HS-5 (cell line): ENCODE measurements at regions not wholly inside any gene's neighbourhood (a gene's known extent, or its start where the extent isn't known, plus 50 kb on each side); places are given as distances from the start of the nearest gene placed in this dataset.
"Not testable (repeated sequence)": the region's sequence is repeated elsewhere in the genome, so short reads cannot be mapped to it uniquely, and the experiment has no call there.

ENCODE experiments used
- DNase-seq: peaks from one replicate; pipeline ENCODE4 v3.0.0-alpha.2; 2012; ENCODE audit warnings: low read depth

- no peak for DNase-seq
Observed at GRCh38 chr2:122651236-122651635, 895.8 kb downstream of the TSN start.

- no peak for DNase-seq
Observed at GRCh38 chr2:122651780-122652179, 896.3 kb downstream of the TSN start.

- DNase-seq = no peak
Observed at GRCh38 chr2:122652670-122653069, 897.2 kb downstream of the TSN start.

- DNase-seq = no peak
Observed at GRCh38 chr2:122656403-122656802, 901.0 kb downstream of the TSN start.

GRCh38 chr2:122660786-122661634, 905.6 kb downstream of the TSN start:
- DNase-seq = no peak

GRCh38 chr2:122663620-122664019, 908.2 kb downstream of the TSN start:
- DNase-seq = no peak

GRCh38 chr2:122669627-122670026, 914.2 kb downstream of the TSN start:
- no peak for DNase-seq

GRCh38 chr2:122670897-122671296, 915.4 kb downstream of the TSN start:
- no peak for DNase-seq

- DNase-seq = no peak
Observed at GRCh38 chr2:122680662-122681061, 925.2 kb downstream of the TSN start.

- no peak for DNase-seq
Observed at GRCh38 chr2:122681626-122682025, 926.2 kb downstream of the TSN start.

- DNase-seq = no peak
Observed at GRCh38 chr2:122682356-122682755, 926.9 kb downstream of the TSN start.

GRCh38 chr2:122683018-122683417, 927.6 kb downstream of the TSN start:
- no peak for DNase-seq

GRCh38 chr2:122692400-122693083, 937.1 kb downstream of the TSN start:
- no peak for DNase-seq

- DNase-seq = no peak
Observed at GRCh38 chr2:122697415-122697814, 942.0 kb downstream of the TSN start.

- DNase-seq = no peak
Observed at GRCh38 chr2:122703676-122704075, 948.2 kb downstream of the TSN start.

- DNase-seq = no peak
Observed at GRCh38 chr2:122704109-122704563, 948.7 kb downstream of the TSN start.

- DNase-seq = no peak
Observed at GRCh38 chr2:122705746-122706145, 950.3 kb downstream of the TSN start.

- no peak for DNase-seq
Observed at GRCh38 chr2:122706757-122707223, 951.3 kb downstream of the TSN start.

GRCh38 chr2:122707224-122707824, 951.9 kb downstream of the TSN start:
- no peak for DNase-seq

- DNase-seq = no peak
Observed at GRCh38 chr2:122710049-122710448, 954.6 kb downstream of the TSN start.

- no peak for DNase-seq
Observed at GRCh38 chr2:122713800-122714199, 958.3 kb downstream of the TSN start.

- not testable (repeated sequence) for DNase-seq
Observed at GRCh38 chr2:122720822-122721221, 965.4 kb downstream of the TSN start.
